AG10803 (cell line): ENCODE measurements at regions not wholly inside any gene's neighbourhood (a gene's known extent, or its start where the extent isn't known, plus 50 kb on each side); places are given as distances from the start of the nearest gene placed in this dataset.
"Not testable (repeated sequence)": the region's sequence is repeated elsewhere in the genome, so short reads cannot be mapped to it uniquely, and the experiment has no call there.

Experiments used
- DNase-seq: peaks from one replicate; pipeline ENCODE4 v3.0.0; 2010; ENCODE audit warnings: low read depth
- H3K4me3 ChIP-seq: 2 replicates; pipeline ENCODE4 v1.5.1; 2011; ENCODE audit warnings: mild to moderate bottlenecking, low read length, control low read depth
- CTCF ChIP-seq: conservative IDR thresholded peaks from 2 replicates; pipeline ENCODE4 v1.5.1; 2011; ENCODE audit warnings: mild to moderate bottlenecking, low read length, control low read depth, inconsistent platforms

- DNase-seq: no peak
- TF ChIP-seq CTCF: no peak
- H3K4me3 ChIP-seq: no peak overlapping the region
Observed at GRCh38 chr17:14590459-14591250, 289.8 kb downstream of the HS3ST3B1 start.

GRCh38 chr17:14585099-14585498, 284.2 kb downstream of the HS3ST3B1 start:
- no peak for TF ChIP-seq CTCF
- DNase-seq: no peak
- H3K4me3 ChIP-seq: no peak overlapping the region

GRCh38 chr17:14582996-14583395, 282.1 kb downstream of the HS3ST3B1 start:
- TF ChIP-seq CTCF: no peak
- DNase-seq: no peak

GRCh38 chr17:14581186-14581830, 280.4 kb downstream of the HS3ST3B1 start:
- no peak for DNase-seq
- no peak overlapping the region for H3K4me3 ChIP-seq
- no peak for TF ChIP-seq CTCF

More at GRCh38 chr17:14582996-14583395, 282.1 kb downstream of the HS3ST3B1 start:
- no peak overlapping the region for H3K4me3 ChIP-seq

GRCh38 chr17:14580499-14580898, 279.6 kb downstream of the HS3ST3B1 start:
- H3K4me3 ChIP-seq: no peak overlapping the region
- DNase-seq: peak; percentile 8
- no peak for TF ChIP-seq CTCF

- TF ChIP-seq CTCF: no peak
- DNase-seq: no peak
- no peak overlapping the region for H3K4me3 ChIP-seq
Observed at GRCh38 chr17:14579716-14580115, 278.8 kb downstream of the HS3ST3B1 start.

GRCh38 chr17:14575471-14575953, 274.6 kb downstream of the HS3ST3B1 start:
- no peak overlapping the region for H3K4me3 ChIP-seq
- DNase-seq: peak; percentile 20
- TF ChIP-seq CTCF: no peak

GRCh38 chr17:14560325-14560724, 259.4 kb downstream of the HS3ST3B1 start:
- not testable (repeated sequence) for DNase-seq, H3K4me3 ChIP-seq
